Memory B cell (primary cell): ENCODE measurements at regions not wholly inside any gene's neighbourhood (a gene's known extent, or its start where the extent isn't known, plus 50 kb on each side); places are given as distances from the start of the nearest gene placed in this dataset.
"Not testable (repeated sequence)": the region's sequence is repeated elsewhere in the genome, so short reads cannot be mapped to it uniquely, and the experiment has no call there.

Source experiments
- ATAC-seq: fragments of 150-1000 bp; cut with Tn5 transposase; 2 replicates; pipeline ENCODE4 v1.10.0; 2021; ENCODE audit warnings: low read depth, mild to moderate bottlenecking, moderate library complexity
- DNase-seq, 2 donors: peaks; one replicate each; pipeline ENCODE4 v3.0.0; 2022; ENCODE audit warnings: low spot score in 2 of 2
- H3K27ac Mint-ChIP-seq: one replicate; pipeline ENCODE4 v1.8.0; 2022; ENCODE audit warnings: mild to moderate bottlenecking, moderate library complexity, mixed read lengths
- H3K27me3 Mint-ChIP-seq: one replicate; pipeline ENCODE4 v1.8.0; 2022; ENCODE audit warnings: mixed read lengths
- H3K36me3 Mint-ChIP-seq: one replicate; pipeline ENCODE4 v1.8.0; 2022; ENCODE audit warnings: mild to moderate bottlenecking, mixed read lengths
- H3K4me1 Mint-ChIP-seq: one replicate; pipeline ENCODE4 v1.8.0; 2022; ENCODE audit warnings: mixed read lengths
- H3K4me3 Mint-ChIP-seq: one replicate; pipeline ENCODE4 v1.8.0; 2022; ENCODE audit warnings: mild to moderate bottlenecking, moderate library complexity, mixed read lengths
- H3K9me3 Mint-ChIP-seq: one replicate; pipeline ENCODE4 v1.8.0; 2022; ENCODE audit warnings: mixed read lengths

GRCh38 chr5:75856056-75856455 is 138.8 kb upstream of the POC5 start:
- peaks cover 7% of the 10 kb centered on the region for H3K9me3 Mint-ChIP-seq
- peaks cover 3% of the 10 kb centered on the region for H3K36me3 Mint-ChIP-seq
- H3K27me3 Mint-ChIP-seq, result no peaks in the 10 kb centered on the region
- no peaks in the 10 kb centered on the region for H3K4me1 Mint-ChIP-seq
- DNase-seq, result no peak
- no peak overlapping the region for H3K4me3 Mint-ChIP-seq
- ATAC-seq, result no peak
- H3K27ac Mint-ChIP-seq, result no peak overlapping the region

GRCh38 chr5:75848077-75848476 is 130.8 kb upstream of the POC5 start:
- H3K27me3 Mint-ChIP-seq, result no peaks in the 10 kb centered on the region
- H3K36me3 Mint-ChIP-seq, result no peaks in the 10 kb centered on the region
- H3K9me3 Mint-ChIP-seq, result no peaks in the 10 kb centered on the region
- ATAC-seq (no peak), DNase-seq (no peak)
- H3K4me3 Mint-ChIP-seq, result no peak overlapping the region
- peaks cover 30% of the 10 kb centered on the region for H3K4me1 Mint-ChIP-seq
- peak overlapping the region; percentile 80 for H3K27ac Mint-ChIP-seq

GRCh38 chr5:75847561-75848021 is 130.4 kb upstream of the POC5 start:
- H3K36me3 Mint-ChIP-seq, result no peaks in the 10 kb centered on the region
- peak overlapping the region; percentile 80 for H3K27ac Mint-ChIP-seq
- peaks cover 30% of the 10 kb centered on the region for H3K4me1 Mint-ChIP-seq
- peak; percentile 92 for ATAC-seq
- H3K27me3 Mint-ChIP-seq, result no peaks in the 10 kb centered on the region
- peak in 1 of 2 donors; percentile 14 for DNase-seq
- H3K4me3 Mint-ChIP-seq, result peak overlapping the region; percentile 43
- H3K9me3 Mint-ChIP-seq, result no peaks in the 10 kb centered on the region

GRCh38 chr5:75844301-75844700 is 127.1 kb upstream of the POC5 start:
- ATAC-seq (no peak), DNase-seq (no peak)
- Mint-ChIP-seq H3K27ac (no peak overlapping the region), H3K4me3 (no peak overlapping the region), H3K27me3 (no peaks in the 10 kb centered on the region), H3K9me3 (peaks cover 5% of the 10 kb centered on the region), H3K4me1 (peaks cover 30% of the 10 kb centered on the region), H3K36me3 (no peaks in the 10 kb centered on the region)

- Mint-ChIP-seq H3K27me3 (no peaks in the 10 kb centered on the region), H3K27ac (no peak overlapping the region), H3K36me3 (no peaks in the 10 kb centered on the region), H3K4me1 (peaks cover 24% of the 10 kb centered on the region), H3K4me3 (no peak overlapping the region), H3K9me3 (peaks cover 5% of the 10 kb centered on the region)
- DNase-seq (no peak), ATAC-seq (no peak)
Observed at GRCh38 chr5:75843319-75843718, 126.1 kb upstream of the POC5 start.

- Mint-ChIP-seq H3K4me3 (no peak overlapping the region), H3K9me3 (peaks cover 5% of the 10 kb centered on the region), H3K36me3 (peaks cover 3% of the 10 kb centered on the region), H3K4me1 (peaks cover 8% of the 10 kb centered on the region), H3K27ac (no peak overlapping the region), H3K27me3 (no peaks in the 10 kb centered on the region)
- ATAC-seq, result no peak
- DNase-seq, result no peak
Observed at GRCh38 chr5:75839547-75839946, 122.3 kb upstream of the POC5 start.

GRCh38 chr5:75837258-75837841 is 120.1 kb upstream of the POC5 start:
- Mint-ChIP-seq H3K27ac (no peak overlapping the region), H3K9me3 (peaks cover 5% of the 10 kb centered on the region), H3K4me3 (no peak overlapping the region), H3K36me3 (peaks cover 3% of the 10 kb centered on the region), H3K27me3 (no peaks in the 10 kb centered on the region), H3K4me1 (peaks cover 8% of the 10 kb centered on the region)
- DNase-seq (no peak), ATAC-seq (peak; percentile 29)

- H3K27ac Mint-ChIP-seq, result no peak overlapping the region
- H3K36me3 Mint-ChIP-seq, result peaks cover 3% of the 10 kb centered on the region
- no peaks in the 10 kb centered on the region for H3K4me1 Mint-ChIP-seq
- no peaks in the 10 kb centered on the region for H3K9me3 Mint-ChIP-seq
- DNase-seq, result no peak
- ATAC-seq, result no peak
- no peak overlapping the region for H3K4me3 Mint-ChIP-seq
- no peaks in the 10 kb centered on the region for H3K27me3 Mint-ChIP-seq
Observed at GRCh38 chr5:75831561-75831960, 114.3 kb upstream of the POC5 start.

- Mint-ChIP-seq H3K27me3 (no peaks in the 10 kb centered on the region), H3K4me1 (peaks cover 10% of the 10 kb centered on the region), H3K36me3 (no peaks in the 10 kb centered on the region), H3K4me3 (no peak overlapping the region), H3K9me3 (no peaks in the 10 kb centered on the region), H3K27ac (no peak overlapping the region)
- ATAC-seq, result no peak
- no peak for DNase-seq
Observed at GRCh38 chr5:75828029-75828428, 110.8 kb upstream of the POC5 start.

GRCh38 chr5:75824323-75824722 is 107.1 kb upstream of the POC5 start:
- DNase-seq, result no peak
- H3K36me3 Mint-ChIP-seq, result no peaks in the 10 kb centered on the region
- H3K27me3 Mint-ChIP-seq, result peaks cover 4% of the 10 kb centered on the region
- no peak for ATAC-seq
- no peak overlapping the region for H3K4me3 Mint-ChIP-seq
- H3K4me1 Mint-ChIP-seq, result peaks cover 10% of the 10 kb centered on the region
- H3K9me3 Mint-ChIP-seq, result peaks cover 2% of the 10 kb centered on the region
- H3K27ac Mint-ChIP-seq, result peak overlapping the region; percentile 28

GRCh38 chr5:75823811-75824210 is 106.6 kb upstream of the POC5 start:
- Mint-ChIP-seq H3K27me3 (peaks cover 4% of the 10 kb centered on the region), H3K4me3 (no peak overlapping the region), H3K9me3 (peaks cover 2% of the 10 kb centered on the region), H3K4me1 (peaks cover 10% of the 10 kb centered on the region), H3K27ac (no peak overlapping the region), H3K36me3 (no peaks in the 10 kb centered on the region)
- no peak for ATAC-seq
- DNase-seq, result no peak

- Mint-ChIP-seq H3K9me3 (peaks cover 2% of the 10 kb centered on the region), H3K27ac (no peak overlapping the region), H3K4me1 (peaks cover 2% of the 10 kb centered on the region), H3K36me3 (no peaks in the 10 kb centered on the region), H3K4me3 (no peak overlapping the region), H3K27me3 (peaks cover 15% of the 10 kb centered on the region)
- DNase-seq (no peak), ATAC-seq (no peak)
Observed at GRCh38 chr5:75818661-75819060, 101.4 kb upstream of the POC5 start.

- DNase-seq, H3K27ac Mint-ChIP-seq, H3K4me3 Mint-ChIP-seq, H3K27me3 Mint-ChIP-seq, ATAC-seq, H3K36me3 Mint-ChIP-seq, H3K4me1 Mint-ChIP-seq, H3K9me3 Mint-ChIP-seq: not testable (repeated sequence)
Observed at GRCh38 chr5:75799695-75800094, 82.5 kb upstream of the POC5 start.

- H3K36me3 Mint-ChIP-seq, H3K27me3 Mint-ChIP-seq, ATAC-seq, H3K4me1 Mint-ChIP-seq, H3K27ac Mint-ChIP-seq, DNase-seq, H3K4me3 Mint-ChIP-seq: not testable (repeated sequence)
- peaks cover 24% of the 10 kb centered on the region for H3K9me3 Mint-ChIP-seq
Observed at GRCh38 chr5:75769338-75769737, 52.1 kb upstream of the POC5 start.
